Stimulated activated CD8-positive, alpha-beta memory T cell treated with anti-CD3 and anti-CD28 coated beads, Interleukin-7, amount 100 ng/mL, for 4 hours (primary cell): ENCODE measurements at regions not wholly inside any gene's neighbourhood (a gene's known extent, or its start where the extent isn't known, plus 50 kb on each side); places are given as distances from the start of the nearest gene placed in this dataset.
"Not testable (repeated sequence)": the region's sequence is repeated elsewhere in the genome, so short reads cannot be mapped to it uniquely, and the experiment has no call there.

ENCODE experiments used
- DNase-seq, 2 donors: peaks; one replicate each; pipeline ENCODE4 v3.0.0-alpha.2; 2020; ENCODE audit warnings: low read depth in 2 of 2

DNA sequence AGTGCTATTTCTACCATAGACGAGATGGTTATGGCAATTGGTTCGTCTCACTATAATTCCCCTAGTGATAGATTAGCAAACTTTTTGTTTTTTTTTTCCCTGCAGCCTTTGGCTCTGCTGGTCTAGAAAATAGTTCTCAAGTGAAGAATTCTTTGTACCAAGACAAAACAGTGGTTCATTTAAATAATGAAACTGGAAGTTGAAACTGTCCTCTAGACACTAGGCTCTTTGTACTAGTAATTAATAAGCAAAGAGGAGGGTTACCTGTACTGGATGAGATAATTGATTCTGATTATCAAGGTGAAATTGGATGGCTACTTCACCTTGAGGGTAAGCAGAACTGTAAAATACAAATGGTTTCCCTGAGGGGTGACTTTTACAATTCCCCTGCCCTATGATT is 156.9 kb upstream of the DCC start:
- DNase-seq: no peak

DNA sequence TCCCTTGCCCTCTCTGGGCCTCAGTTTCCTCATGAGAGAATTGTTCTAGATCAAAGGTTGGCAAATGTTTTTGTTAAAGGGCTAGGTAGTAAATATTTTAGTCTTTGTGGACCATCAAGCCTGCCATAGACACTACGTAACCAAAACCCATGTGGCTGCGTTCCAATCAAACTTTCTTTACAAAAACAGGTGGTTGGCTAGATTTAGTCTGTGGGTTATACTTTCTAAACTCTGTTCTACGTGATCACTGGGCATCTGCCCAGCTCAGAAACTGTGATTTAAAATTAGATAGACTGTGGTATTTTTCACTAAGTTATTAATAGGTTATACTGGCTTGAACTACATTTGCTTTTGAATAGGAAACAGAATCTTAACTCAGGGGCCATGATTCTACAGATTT is 149.8 kb upstream of the DCC start:
- no peak for DNase-seq

DNA sequence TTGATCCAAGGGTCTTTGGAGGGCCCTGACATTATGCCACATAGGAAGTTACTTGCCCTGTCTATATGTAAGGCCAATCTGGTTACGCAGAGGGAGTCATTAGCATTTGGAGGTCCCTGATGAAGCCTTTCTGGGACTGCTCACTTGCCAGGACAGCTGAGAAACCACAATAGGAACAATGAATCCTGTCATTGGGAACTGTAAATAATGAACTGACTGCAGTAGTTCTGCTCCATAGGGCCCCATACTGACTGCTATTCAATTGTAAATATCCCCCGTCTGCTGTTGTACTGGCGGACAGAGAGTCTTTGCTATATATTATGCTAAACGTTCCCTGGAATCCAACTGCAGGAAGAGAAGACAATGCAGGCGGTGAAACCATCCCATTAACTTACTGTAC is 149.4 kb upstream of the DCC start:
- no peak for DNase-seq

DNA sequence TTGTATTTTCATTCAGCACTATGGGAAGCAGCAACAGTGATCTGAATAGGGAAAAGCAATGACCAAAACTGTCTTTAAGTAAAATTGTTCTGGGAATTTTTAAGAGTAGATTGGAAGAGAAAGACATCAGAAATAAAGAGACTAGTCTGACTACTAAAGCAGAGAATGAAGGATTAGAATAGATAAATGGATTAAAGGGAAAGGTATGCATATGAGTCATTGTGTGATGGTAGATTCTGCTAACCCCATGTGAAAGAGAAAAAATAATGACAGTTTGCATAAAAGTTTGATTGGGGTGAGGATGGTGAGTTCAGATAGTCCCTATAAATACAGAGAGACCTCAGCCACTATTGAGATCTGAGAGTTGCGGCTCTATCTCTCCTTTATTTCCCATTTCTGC is 139.6 kb upstream of the DCC start:
- no peak for DNase-seq

DNA sequence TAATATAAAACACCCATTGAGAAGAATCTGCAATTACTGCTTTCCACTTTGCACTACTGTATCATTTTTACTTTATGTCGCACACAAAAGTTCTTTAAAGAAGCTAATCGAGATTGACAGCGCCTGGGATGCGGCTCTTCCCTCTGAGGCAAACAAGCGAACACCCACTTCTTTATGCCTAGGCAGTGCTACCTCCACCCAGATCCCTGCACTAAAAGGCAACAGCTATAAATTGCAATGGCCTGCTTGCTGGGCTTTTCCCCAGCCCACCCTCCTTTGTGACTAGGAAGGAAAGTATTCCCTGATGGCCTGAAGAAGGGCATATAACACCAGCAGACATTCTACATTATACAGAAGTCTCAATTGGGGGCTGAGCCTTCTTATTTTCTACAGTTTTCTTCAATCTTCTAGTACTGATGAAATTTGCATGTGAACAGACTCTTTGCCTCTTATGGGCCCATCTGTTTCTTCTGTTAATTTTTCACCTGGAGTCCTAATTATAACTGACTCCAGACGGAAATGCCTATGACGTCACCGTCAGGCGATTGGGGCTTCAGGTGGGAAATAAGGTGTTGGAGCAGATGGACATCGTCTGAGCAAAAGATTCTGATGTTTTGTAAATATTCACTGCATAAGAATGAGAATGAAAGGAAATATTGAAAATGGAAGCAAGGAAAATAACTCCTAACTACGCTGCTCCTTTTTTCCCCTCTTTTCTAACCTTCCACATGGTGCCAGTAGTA is 138.9 kb upstream of the DCC start:
- DNase-seq: no peak

DNA sequence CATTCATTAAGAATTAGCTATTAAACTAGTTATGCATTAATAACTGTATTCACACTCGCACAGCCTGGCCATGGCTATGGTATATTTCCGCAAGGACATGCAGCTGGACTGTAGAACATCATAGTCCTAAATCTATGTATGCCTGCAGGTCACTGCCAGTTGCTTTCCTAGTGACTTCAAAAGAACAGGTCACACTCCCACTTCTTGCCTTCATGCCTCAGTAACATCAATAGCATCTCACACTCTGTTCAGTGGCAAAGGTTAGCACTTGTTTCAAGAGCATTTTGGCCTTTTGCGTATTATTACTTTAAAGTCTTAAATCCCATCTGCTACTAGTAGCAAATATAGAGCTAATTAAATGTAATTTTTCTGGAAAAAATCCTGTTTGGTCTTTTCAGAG is 131.4 kb upstream of the DCC start:
- DNase-seq: no peak

DNA sequence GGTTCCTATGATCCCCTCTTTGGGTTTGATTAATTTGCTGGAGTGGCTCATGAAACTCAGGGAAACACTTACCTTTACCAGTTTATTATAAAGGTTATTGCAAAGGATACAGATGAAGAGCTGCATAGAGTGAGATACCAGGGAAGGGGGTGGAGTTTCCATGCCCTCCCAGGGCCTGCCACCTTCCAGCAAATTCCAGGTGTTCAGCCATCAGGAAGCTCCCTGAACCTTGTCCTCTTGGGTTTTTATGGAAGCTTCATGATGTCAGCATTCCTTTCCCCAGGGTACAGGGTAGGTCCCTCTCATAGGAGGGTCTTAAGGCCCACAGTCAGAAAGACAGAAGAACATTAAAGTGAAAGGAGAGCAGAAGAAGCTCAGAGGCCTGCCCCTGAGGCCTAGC is 123.9 kb upstream of the DCC start:
- DNase-seq: no peak

DNA sequence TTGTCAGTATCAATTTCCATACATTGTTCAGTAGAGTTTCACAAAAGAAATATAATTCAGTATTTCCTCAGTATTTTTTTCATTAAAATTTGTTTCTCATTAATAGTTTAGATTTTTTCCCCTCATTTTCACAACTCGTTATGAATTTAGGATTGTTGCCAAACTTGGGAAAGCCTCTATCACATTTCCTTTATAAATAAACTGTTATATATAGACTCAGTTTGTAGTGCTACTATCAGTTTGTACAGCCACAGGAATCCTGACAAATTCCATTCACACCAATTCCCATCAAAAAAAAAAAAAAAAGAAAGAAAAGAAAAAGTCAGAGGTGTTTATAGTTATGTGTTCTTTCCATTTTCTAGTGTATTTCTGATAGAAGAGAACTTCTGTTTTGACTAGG is 123.3 kb upstream of the DCC start:
- DNase-seq: no peak

DNA sequence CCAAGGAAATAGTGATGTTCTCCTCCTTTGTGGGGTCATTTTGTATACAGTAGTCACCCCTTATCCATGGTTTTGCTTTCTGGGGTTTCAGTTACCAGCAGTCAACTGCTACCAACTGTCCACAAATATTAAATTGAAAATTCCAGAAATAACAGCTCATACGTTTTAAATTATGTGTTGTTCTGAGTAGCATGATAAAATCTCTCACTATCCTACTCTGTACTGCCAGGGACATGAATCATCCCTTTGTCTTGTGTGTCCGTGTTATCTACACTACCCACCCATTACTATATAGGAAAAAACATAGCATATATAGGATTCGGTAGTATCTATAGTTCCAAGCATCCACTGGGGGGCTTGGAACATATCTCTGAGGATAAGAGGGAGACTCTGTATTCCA is 120.9 kb upstream of the DCC start:
- DNase-seq: no peak

DNA sequence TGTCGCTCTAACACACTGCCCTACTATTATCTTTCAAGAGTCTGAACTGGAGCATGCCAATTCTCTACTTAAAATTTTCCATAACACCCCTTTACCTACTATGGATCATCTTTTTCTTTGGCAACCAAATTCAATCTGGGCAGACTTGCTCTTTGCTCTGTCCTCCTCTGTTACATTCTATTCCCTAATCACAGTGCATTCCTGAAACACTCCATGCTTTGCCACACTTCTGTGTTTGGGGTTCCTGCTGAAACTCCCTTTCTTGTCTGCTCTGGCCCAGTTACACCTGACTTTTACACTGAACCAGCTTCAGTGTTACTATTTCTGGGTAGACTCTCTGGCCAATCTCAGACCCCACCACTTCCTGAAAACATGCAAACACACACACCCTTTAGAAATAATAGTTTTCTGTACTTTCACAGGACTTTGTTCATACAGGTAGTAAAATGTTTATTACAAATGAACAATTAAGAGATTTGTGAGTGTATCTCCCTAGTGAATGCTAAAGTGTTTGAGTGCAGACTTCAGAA is 119.9 kb upstream of the DCC start:
- no peak for DNase-seq

DNA sequence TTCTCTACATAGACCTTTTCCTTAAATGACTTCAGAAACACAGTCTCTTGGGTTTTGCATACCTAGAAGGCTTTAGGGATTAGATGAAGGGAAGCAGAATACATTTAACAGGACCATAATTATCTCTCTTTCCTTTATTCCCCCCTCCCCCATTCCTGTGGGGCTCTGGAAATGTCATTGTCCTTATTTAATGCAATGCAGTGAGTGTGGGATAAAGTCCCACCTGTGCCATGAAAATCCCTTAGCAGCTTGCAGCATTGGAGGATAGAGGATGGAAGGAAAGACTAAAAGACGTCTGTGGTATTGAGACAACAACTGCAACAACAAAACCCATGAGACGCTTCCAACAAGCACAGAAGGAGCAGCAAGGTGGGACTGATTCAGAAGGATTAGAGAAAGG is 117.8 kb upstream of the DCC start:
- no peak for DNase-seq

DNA sequence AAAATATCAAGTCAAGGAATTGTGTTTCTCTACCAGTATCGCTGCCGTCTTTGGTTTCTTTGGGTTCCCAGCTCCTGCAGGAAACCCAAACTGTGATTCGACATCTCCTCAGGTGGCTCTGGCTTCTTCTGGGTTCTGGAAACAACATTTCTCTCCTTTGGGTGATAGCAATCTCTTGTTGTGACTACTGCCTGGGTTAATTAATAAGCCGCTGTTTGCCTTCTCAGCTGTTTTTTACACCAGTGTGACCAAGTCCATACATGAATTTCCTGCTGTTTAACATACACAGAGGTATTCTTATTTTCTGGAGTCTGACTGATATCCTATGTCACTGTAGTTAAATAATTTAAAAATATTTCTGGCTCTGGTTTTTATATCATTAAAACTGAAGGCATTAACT is 112.5 kb upstream of the DCC start:
- DNase-seq: no peak

DNA sequence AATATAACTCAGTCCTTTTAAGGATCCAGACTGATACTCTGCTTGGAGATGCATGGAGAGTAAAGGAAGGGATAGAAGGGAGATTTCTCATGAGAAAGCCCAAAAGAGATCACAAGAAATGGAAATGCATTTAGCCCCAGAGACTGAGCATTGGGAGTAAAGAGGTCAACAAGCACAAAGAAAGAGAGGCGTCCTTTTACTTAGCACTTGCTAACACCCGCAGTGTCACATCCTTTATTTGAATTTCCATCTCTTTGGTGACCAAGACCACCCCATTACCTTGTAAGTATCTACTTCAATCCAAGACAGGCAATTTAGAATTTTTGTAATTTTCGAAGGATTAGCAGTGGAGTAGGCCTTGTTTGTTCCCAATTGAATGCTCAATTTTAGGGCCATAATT is 111.8 kb upstream of the DCC start:
- no peak for DNase-seq

DNA sequence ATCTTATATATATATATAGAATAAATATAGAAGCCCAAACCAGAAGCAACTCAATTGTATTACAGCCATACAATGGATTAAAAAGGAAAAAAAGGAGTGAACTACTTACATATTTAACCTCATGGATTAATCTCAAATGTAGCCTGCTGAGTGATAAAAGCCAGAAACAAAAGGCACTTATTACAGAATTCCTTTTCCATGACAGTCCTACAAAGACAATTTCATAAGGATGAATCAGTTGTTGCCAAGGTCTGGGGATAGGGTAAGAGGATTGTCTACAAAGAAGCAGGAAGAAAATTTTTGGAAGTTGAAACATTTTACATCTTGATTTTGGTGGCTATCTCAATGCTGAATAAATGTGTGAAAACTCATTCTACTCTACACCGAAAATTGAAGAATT is 103.9 kb upstream of the DCC start:
- DNase-seq: no peak

DNA sequence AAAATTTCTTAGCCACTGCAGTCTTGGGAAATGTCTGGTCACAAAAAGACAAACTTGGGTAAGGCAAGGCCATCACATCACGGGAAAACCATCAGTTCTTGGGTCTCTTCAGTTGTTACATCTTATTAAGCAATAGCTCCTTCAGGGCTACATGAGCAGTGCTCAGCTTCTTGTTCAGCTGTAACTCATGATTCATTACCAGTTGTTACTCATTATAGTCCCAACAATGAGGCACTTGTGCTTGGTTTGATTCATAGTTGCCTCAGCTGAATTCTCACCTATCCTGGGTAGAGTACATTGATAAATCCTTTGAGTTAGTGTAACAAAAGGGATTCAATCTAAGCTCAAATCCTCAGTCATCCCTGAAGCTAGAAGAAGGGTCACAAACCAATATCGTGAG is 102.4 kb upstream of the DCC start:
- no peak for DNase-seq

DNA sequence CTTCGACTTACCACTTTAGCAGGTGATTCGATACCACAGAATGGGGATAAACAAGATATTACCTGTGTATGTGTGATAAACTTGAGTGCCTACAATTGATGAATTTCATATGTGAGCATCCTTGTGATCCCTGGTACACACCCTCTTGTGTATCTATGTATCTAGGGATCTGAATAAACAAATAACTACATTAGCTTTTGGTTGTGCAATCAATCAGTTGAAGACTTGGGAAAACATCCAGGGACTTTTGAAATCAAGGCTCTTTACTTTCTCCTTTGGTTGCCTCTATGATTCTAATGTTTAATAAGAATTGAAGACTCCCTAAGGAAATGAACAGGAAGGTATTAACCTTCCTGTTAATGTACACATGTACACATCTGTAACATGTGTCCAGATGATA is 97.3 kb upstream of the DCC start:
- no peak for DNase-seq

DNA sequence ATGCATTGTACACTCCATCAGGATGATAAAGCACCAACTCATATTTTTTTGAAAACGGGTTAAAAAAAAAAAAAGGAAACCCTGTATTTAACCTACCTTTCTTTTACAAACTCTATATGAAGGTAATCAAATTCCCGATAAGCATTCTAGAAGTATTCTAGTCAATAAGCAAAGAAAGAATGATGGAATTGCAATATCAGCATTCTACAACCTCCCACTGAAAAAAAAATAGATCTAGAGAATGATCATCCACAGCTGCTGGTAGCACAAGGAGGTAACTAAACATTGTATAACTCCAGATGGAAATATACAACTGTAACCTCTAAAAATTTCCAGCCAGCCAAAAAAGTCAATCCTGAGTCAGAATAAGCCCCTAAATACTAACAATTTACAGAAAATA is 95.3 kb upstream of the DCC start:
- no peak for DNase-seq

DNA sequence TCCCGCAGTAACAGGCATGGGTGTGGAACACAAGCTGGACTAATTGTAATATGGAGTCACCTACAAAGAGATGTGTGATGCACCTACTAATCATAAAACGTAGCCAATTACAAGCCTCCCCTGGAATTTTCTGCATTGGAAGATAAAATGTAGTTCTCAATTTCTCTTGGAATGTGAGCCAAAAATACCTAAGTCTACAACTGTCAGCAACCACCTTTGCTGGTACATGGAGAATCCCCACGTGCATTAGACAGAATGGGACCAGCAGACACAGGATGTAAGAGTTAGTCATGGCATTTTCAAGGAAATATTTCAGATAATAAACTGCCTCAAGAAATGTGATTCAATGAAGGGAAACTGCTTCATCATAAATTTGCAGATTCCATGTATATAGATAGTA is 85.6 kb upstream of the DCC start:
- DNase-seq: no peak

DNA sequence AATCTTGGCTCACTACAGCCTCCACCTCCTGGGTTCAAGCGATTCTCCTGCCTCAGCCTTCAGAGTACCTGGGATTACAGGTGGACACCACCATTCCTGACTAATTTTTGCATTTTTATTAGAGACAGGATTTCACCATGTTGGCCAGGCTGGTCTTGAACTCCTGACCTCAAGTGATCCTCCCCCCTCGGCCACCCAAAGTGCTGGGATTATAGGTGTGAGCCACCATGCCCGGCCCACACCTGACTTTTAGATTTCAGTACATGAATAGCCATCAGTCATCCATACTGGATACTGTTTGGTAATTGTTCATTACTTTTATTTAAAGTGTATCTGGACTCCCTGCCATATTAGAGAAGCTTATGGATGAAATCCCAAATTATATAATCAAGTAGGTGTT is 82.6 kb upstream of the DCC start:
- not testable (repeated sequence) for DNase-seq

DNA sequence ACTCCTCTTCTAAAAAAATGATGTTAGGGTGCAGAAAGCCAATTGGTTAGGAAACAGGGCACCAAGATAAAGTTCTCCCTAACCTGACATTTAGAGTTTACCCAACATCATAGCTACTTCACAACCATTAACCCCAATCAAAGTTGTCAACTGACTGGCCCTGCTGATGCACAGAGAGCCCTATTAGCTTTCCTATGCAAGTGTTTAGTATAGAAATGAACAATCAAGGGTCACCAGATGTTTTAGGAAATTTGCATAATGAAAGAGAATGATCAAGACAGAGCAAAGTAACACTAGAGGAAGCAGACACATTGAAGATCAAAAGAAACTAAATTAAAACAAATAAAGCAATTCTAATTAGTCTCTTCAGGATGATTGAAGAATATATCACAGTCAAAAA is 64.2 kb upstream of the DCC start:
- no peak for DNase-seq

DNA sequence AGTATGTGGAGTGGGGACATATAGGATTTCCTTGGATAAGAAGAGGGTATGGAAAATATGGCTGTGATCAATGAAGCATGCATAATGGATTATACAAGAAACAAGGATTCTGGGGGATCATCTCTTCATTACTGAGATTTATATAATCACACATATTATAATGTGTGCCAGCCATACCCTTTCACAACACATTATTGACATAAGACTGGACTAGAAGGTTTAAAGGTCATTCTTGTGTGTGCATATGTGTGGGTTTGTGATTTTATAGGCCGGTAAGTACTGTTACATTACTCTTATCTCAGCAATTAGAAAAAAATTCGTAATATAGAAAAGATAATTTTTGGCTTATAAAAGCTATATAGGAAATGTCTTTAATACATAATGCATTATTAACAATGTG is 62.2 kb upstream of the DCC start:
- DNase-seq: no peak

DNA sequence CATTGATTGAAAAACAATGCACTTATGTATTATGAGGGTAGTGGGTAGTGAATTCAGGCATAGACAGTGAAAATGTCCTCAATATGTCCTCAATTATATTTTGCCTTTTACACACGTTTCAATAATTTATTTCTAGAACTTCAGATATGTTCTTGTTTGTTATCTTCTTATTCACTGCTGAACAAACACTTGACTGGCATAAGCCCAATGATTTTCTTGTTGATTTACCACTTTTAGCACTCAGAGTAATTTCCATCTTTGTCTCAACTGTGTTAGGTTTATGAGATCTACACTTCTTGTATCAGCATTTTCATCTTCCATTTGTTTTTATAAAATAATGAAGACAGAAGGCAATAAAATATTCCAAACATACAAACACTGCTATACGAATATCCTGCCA is 61.8 kb upstream of the DCC start:
- DNase-seq: no peak

DNA sequence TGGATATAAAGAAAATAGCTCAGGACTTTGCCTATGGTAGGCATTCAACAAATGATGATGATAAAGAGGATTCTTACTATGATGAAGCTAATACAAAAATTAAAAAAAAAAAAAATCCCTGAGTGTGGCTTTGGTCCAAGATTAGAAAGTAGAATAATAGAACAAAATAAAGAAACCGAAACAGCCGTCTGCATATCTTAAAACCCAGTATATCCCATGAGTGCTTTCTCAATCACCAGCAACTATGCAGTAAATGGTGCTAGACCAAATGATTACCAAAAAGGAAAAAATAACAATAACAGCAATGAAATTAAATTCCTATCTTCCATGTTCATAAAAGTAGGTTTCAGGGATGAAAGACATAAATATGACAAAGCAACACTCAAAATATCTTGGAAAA is 59.3 kb upstream of the DCC start:
- no peak for DNase-seq

DNA sequence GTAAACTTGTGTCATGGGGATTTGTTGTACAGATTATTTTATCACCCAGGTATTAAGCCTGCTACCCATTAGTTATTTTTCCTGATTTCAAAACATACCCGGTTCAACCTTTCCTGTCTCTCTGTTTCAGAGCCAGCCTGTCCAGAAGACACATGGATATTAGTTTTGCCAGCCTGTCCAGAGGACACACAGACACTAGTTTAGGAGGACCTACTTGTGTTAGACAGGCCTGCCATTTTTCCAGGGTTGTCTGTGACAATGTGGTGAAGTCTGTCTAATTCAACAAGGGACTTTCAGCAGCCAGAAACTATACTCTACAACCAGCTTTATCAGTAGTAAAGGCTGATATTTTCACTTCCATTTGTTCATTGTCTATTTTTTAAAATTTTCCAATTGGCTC is 56.1 kb upstream of the DCC start:
- no peak for DNase-seq
